Hematopoietic multipotent progenitor cell treated with erythropoietin and hydrocortisone succinate and interleukin-3 and kit ligand, for 4 days (in vitro differentiated cells): ENCODE measurements at regions not wholly inside any gene's neighbourhood (a gene's known extent, or its start where the extent isn't known, plus 50 kb on each side); places are given as distances from the start of the nearest gene placed in this dataset.
"Not testable (repeated sequence)": the region's sequence is repeated elsewhere in the genome, so short reads cannot be mapped to it uniquely, and the experiment has no call there.

ENCODE experiments used
- DNase-seq: peaks from one replicate; pipeline ENCODE4 v3.0.0-alpha.2; 2015

GRCh38 chr10:65231148-65231547 is 1694.7 kb upstream of the LRRTM3 start:
- no peak for DNase-seq

DNA sequence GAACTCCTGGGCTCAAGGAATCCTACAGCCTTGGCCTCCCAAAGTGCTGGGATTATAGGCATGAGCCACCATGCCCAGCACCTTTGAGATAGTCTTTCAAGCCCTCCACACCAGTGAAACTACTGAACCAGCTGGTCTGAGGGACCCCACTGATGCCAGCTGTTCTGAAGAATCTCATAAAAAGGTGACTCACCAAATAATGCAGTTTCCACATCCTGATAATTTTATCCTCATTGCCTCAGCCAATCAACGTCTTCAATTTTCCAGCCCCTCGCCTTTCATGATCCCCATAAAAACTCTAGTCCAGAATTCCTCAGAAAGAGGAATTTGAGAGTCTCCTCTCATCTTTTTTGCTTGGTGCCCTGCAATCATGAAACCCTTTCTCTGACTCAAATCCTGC is 1691.6 kb upstream of the LRRTM3 start:
- no peak for DNase-seq

- DNase-seq: no peak
Measured at GRCh38 chr10:65235266-65235665, 1690.6 kb upstream of the LRRTM3 start.

- no peak for DNase-seq
Measured at GRCh38 chr10:65235846-65236245, 1690.0 kb upstream of the LRRTM3 start.

GRCh38 chr10:65265451-65265954 is 1660.3 kb upstream of the LRRTM3 start:
- DNase-seq: no peak

- DNase-seq: not testable (repeated sequence)
Measured at GRCh38 chr10:65269551-65269950, 1656.3 kb upstream of the LRRTM3 start.

DNA sequence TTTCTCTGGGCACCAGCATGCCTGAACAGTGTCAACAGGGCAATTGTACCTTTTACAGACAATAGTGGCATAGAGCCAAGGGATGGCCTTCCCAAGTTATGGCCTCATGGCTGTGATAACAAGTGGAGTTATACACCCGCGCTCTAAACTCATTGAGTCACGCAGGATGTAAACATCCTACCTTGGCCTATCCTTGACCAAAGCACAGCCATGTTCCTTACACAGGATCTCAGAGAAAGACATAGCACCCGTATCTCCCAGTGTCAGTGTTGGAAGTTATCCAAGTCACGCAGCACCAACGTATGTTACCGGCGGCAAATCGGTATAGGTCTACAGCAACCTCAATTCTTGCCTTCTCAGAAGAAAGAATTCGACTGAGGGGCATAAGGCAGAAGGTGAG is 1654.9 kb upstream of the LRRTM3 start:
- DNase-seq: no peak

- DNase-seq: no peak
Measured at GRCh38 chr10:65273115-65273514, 1652.7 kb upstream of the LRRTM3 start.

GRCh38 chr10:65275296-65275695 is 1650.5 kb upstream of the LRRTM3 start:
- no peak for DNase-seq

DNA sequence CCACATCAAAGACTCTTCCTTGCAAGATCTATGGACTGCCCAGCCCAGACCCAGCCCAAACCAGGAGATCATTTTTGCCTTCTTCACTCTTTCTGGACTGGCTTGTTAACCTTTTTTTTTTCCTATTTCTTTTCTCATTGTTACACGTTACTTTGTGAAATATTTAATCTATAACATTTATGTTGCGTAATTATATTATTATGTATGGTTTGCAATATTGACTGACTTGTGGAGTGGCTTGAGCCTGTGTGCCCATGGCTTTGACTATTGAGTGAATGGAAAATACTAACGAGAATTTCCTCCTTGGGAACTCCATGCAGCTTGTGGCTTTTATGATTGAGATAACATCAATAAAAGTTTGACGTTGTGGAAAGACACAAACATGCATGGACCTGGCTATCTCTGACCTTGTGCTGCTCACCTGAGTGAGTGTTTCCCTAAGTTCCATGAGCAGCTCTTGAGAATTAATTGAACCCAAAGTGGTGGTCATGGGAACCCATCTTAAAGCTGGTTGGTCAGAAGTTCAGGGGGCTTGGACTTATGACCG is 1641.3 kb upstream of the LRRTM3 start:
- no peak for DNase-seq

DNA sequence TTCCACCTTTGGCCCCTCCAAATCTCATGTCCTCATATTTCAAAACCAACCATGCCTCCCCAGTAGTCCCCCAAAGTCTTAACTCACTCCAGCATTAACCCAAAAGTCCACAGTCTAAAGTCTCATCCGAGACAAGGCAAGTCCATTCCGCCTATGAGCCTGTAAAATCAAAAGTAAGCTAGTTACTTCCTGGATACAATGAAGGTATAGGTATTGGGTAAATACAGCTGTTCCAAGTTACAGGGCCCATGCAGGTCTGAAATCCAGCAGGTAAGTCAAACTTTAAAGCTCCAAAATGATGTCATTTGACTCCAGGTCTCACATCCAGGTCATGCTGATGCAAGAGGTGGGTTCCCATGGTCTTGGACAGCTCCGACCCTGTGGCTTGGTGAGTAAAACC is 1640.1 kb upstream of the LRRTM3 start:
- DNase-seq: not testable (repeated sequence)

DNA sequence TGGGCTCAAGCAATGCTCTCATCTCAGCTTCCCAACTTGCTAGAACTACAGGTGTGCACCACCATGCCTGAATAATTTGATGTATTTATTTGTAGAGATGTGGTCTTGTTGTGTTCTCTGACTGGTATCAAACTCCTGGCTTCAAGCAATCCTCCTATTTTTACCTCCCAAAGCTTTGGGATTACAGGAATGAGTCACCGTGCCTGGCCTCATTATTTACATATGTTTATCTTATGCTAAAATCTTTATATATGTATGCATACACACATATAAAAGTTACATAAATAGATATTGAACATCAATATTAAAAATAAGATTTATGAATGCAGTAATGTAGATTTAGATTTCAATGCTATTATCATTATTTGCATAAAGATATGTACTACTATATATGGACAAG is 1634.5 kb upstream of the LRRTM3 start:
- DNase-seq: no peak

GRCh38 chr10:65292551-65292950 is 1633.3 kb upstream of the LRRTM3 start:
- no peak for DNase-seq

DNA sequence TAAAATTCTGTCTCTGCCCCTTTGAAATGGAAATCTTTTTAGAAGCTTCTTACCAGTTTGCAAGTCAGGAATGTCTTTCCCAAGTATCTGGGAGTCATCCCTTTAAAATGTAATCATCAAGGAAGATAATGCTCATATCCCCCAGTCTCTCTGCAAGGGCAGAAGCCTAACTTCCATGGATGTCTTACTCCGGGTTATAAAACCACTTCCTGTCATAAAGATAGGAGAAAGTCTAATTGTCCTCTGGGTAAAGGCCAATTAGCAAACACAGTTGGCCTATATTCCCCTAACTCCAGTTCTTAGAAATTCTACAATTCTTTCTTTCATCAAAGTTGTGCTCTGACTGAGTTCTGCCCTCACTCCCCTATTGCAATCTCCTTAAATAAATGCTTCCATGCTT is 1631.5 kb upstream of the LRRTM3 start:
- DNase-seq: peak; percentile 1

DNA sequence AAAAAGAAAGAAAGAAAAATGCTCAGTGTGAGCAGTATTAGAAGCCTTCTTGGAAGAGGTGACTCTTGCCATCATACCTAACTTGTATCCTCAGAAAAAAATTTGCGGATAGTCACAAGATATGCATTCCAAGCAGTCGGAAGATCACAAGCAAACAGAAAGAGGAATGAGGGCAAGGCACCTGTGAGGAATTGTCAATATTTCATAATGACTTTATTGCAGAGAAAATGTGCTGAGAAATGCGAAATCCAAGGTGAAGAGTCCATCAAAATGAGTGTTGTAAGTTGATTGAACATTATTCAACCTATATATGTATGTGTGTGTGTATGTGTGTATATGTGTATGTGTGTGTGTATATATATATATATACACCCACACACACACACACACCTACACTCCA is 1624.7 kb upstream of the LRRTM3 start:
- no peak for DNase-seq

- no peak for DNase-seq
Measured at GRCh38 chr10:65306201-65306600, 1619.6 kb upstream of the LRRTM3 start.

DNA sequence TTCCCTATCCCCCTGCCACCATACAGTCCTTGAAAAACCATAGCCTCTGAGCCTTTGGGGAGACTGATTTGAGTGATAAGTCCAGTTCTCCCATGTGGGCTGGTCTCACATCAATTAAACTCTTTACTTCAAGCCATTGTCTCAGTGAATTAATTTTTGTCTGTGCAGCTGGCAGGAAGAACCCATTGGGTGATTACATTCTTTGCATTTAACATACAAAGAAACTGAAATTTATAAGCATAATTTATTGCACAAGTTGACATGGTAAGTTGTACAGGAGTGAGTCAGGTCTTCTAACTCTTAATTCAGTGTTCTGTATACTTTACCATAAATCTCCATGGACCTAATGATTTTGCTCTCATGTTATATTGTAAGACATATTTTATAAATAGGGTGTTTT is 1613.0 kb upstream of the LRRTM3 start:
- no peak for DNase-seq

GRCh38 chr10:65313406-65313805 is 1612.4 kb upstream of the LRRTM3 start:
- DNase-seq: no peak

- no peak for DNase-seq
Measured at GRCh38 chr10:65314253-65314652, 1611.6 kb upstream of the LRRTM3 start.

DNA sequence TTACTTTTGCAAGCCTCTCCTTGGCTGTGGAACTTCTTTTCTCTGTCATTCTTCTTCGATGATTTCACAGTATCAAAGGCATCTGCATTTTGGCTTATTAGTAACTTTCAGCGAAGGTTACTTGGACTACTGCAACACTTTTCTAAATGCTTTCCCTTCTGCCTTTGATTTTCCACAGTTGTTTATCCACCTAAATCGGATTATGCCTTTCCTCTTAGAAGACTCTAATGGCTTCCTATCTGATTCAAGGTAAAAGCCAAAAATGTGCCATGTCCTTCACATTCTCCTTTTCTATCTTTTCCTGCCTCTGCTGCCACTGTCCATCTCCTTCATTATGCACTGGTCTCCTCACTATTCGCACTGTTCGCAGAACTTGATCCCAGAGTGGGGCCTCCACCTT is 1606.3 kb upstream of the LRRTM3 start:
- no peak for DNase-seq

DNA sequence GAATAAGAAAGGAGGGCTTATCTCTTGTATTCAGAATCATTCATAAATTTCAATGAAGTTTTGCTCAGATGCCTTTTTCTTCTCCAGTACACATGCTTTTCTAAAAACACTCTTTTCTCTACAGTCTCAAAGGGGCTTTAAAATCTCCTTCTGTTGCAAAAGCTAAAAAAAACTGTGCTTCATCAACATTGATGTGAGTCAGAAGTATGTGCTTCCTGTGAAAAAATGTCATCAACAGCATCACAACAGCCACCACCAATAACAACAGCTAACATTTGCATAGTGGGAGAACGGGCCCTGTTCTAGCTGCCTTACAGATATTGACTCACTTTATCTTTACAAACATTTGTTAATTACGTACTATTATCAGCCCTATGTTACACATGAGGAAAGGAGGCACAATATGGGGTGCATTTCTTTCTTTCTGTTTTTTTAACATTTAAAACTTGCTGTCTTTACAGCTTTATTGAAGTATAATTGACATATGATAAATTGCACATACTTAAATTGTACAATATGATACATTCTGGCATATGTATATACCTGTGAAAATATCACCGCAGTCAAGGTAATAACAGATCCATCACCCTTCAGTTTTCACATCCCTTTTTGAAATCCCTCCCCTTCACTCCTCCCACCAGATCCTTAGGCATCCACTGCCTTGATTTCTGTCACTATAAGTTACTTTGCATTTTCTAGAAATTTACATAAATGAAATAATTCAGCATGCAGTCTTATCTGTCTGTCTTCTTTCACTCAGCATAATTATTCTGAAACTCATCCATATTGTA is 1605.4 kb upstream of the LRRTM3 start:
- no peak for DNase-seq

GRCh38 chr10:65323802-65324201 is 1602.0 kb upstream of the LRRTM3 start:
- no peak for DNase-seq

- no peak for DNase-seq
Measured at GRCh38 chr10:65325913-65326312, 1599.9 kb upstream of the LRRTM3 start.

DNA sequence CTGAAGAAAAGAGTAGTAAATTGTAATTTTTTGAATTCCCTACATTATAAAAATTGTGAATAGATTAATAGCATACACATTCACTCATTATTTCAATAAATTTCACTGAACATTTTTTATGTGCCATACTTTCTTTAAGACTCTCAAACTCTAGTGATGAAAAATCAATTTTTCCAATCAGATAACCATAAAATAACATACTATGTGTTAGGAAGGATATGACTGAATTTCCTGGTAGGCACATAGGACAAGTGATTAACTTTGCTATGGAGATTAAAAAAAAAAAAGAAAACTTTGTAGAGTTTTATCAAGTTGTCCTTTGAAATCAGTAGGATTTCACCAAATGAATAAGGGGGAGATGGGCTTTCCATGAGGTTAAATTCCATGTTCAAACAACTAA is 1597.3 kb upstream of the LRRTM3 start:
- DNase-seq: no peak

GRCh38 chr10:65335311-65335710 is 1590.5 kb upstream of the LRRTM3 start:
- no peak for DNase-seq
